ENCODE measurements at regions not wholly inside any gene's neighbourhood (a gene's known extent, or its start where the extent isn't known, plus 50 kb on each side); places are given as distances from the start of the nearest gene placed in this dataset.
"Not testable (repeated sequence)": the region's sequence is repeated elsewhere in the genome, so short reads cannot be mapped to it uniquely, and the experiment has no call there.

DNA sequence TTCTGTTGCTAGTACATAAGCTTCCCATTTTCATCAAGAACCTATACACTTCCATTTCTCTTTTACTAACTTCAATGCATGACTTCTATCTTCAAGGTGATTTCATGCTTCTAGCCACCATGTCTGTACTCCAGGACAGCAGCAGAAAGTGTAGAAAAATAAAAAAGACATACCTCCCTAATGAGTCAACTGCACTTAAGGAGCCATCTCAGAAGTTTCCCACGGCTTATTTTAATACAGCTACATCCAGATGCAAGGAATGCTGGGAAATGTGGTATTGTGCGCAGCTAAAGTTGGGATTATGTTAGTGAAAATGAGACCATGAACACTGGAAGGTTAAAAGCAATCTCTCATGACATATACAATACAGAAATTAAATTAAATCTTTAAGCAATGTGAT lies 264.7 kb upstream of the ZNF322 start:
- TF ChIP-seq, protein P1, sequence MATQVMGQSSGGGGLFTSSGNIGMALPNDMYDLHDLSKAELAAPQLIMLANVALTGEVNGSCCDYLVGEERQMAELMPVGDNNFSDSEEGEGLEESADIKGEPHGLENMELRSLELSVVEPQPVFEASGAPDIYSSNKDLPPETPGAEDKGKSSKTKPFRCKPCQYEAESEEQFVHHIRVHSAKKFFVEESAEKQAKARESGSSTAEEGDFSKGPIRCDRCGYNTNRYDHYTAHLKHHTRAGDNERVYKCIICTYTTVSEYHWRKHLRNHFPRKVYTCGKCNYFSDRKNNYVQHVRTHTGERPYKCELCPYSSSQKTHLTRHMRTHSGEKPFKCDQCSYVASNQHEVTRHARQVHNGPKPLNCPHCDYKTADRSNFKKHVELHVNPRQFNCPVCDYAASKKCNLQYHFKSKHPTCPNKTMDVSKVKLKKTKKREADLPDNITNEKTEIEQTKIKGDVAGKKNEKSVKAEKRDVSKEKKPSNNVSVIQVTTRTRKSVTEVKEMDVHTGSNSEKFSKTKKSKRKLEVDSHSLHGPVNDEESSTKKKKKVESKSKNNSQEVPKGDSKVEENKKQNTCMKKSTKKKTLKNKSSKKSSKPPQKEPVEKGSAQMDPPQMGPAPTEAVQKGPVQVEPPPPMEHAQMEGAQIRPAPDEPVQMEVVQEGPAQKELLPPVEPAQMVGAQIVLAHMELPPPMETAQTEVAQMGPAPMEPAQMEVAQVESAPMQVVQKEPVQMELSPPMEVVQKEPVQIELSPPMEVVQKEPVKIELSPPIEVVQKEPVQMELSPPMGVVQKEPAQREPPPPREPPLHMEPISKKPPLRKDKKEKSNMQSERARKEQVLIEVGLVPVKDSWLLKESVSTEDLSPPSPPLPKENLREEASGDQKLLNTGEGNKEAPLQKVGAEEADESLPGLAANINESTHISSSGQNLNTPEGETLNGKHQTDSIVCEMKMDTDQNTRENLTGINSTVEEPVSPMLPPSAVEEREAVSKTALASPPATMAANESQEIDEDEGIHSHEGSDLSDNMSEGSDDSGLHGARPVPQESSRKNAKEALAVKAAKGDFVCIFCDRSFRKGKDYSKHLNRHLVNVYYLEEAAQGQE (IDR thresholded peaks at IDR 0.05; ENCODE audit: insufficient read depth in 1 of 2, low read depth in 2 of 2, low read length in 1 of 2): not testable (repeated sequence)
- TF ChIP-seq, protein P2, sequence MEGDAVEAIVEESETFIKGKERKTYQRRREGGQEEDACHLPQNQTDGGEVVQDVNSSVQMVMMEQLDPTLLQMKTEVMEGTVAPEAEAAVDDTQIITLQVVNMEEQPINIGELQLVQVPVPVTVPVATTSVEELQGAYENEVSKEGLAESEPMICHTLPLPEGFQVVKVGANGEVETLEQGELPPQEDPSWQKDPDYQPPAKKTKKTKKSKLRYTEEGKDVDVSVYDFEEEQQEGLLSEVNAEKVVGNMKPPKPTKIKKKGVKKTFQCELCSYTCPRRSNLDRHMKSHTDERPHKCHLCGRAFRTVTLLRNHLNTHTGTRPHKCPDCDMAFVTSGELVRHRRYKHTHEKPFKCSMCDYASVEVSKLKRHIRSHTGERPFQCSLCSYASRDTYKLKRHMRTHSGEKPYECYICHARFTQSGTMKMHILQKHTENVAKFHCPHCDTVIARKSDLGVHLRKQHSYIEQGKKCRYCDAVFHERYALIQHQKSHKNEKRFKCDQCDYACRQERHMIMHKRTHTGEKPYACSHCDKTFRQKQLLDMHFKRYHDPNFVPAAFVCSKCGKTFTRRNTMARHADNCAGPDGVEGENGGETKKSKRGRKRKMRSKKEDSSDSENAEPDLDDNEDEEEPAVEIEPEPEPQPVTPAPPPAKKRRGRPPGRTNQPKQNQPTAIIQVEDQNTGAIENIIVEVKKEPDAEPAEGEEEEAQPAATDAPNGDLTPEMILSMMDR (IDR thresholded peaks at IDR 0.05): not testable (repeated sequence)
- TF ChIP-seq SIN3A (IDR thresholded peaks at IDR 0.05; ENCODE audit: borderline replicate concordance, insufficient read depth, low read depth, low read length); TCF7L2 (IDR thresholded peaks at IDR 0.05; ENCODE audit: low read depth, low read length); POLR2AphosphoS5 (IDR thresholded peaks at IDR 0.05; ENCODE audit: low read depth, low read length): not testable (repeated sequence)

Data from Panc1 (cell line).